GM23338 (cell line): ENCODE measurements at regions not wholly inside any gene's neighbourhood (a gene's known extent, or its start where the extent isn't known, plus 50 kb on each side); places are given as distances from the start of the nearest gene placed in this dataset.

ENCODE experiments used
- ATAC-seq: fragments of 200-7000 bp; cut with Tn5 transposase; 3 replicates; pipeline ENCODE4 v1.9.1; 2020
- DNase-seq: peaks from one replicate; pipeline ENCODE4 v3.0.0-alpha.2; 2015; ENCODE audit warnings: low spot score
- H2AFZ ChIP-seq: fragments of 200-600 bp; sonication (generic); 2 replicates; pipeline ENCODE4 v1.8.0; 2016; ENCODE audit warnings: antibody characterized with exemption, mild to moderate bottlenecking, moderate library complexity
- H3F3A ChIP-seq: fragments of 200-600 bp; sonication (generic); replicated peaks from 2 replicates; pipeline ENCODE4 v1.8.0; 2017; ENCODE audit warnings: antibody characterized with exemption, mixed run types, low read depth
- H3K27ac ChIP-seq: fragments of 200-600 bp; sonication (generic); 2 replicates; pipeline ENCODE4 v1.6.1; 2016; ENCODE audit warnings: low read depth
- H3K27me3 ChIP-seq: fragments of 200-600 bp; sonication (generic); 2 replicates; pipeline ENCODE4 v1.8.0; 2016; ENCODE audit warnings: mild to moderate bottlenecking, mixed run types, moderate library complexity; ENCODE audit not compliant: insufficient read depth
- H3K36me3 ChIP-seq: fragments of 200-600 bp; sonication (generic); 2 replicates; pipeline ENCODE4 v1.8.0; 2016; ENCODE audit warnings: mild to moderate bottlenecking; ENCODE audit not compliant: insufficient read depth
- H3K4me1 ChIP-seq: fragments of 200-600 bp; sonication (generic); 2 replicates; pipeline ENCODE4 v1.8.0; 2016; ENCODE audit warnings: mild to moderate bottlenecking, moderate library complexity; ENCODE audit not compliant: insufficient read depth
- H3K4me2 ChIP-seq: fragments of 200-600 bp; sonication (generic); 2 replicates; pipeline ENCODE4 v1.7.1; 2017; ENCODE audit warnings: mixed run types
- H3K4me3 ChIP-seq: fragments of 200-600 bp; sonication (generic); 2 replicates; pipeline ENCODE4 v1.6.1; 2016; ENCODE audit warnings: mixed run types
- H3K79me2 ChIP-seq: fragments of 200-600 bp; sonication (generic); replicated peaks from 2 replicates; pipeline ENCODE4 v1.8.0; 2017; ENCODE audit warnings: mild to moderate bottlenecking; ENCODE audit not compliant: insufficient read depth
- H3K9me2 ChIP-seq: fragments of 200-600 bp; sonication (generic); 2 replicates; pipeline ENCODE4 v1.8.0; 2017; ENCODE audit not compliant: insufficient read depth
- H4K20me1 ChIP-seq: fragments of 200-600 bp; sonication (generic); replicated peaks from 2 replicates; pipeline ENCODE4 v1.8.0; 2017; ENCODE audit warnings: mild to moderate bottlenecking; ENCODE audit not compliant: insufficient read depth
- H3K27ac Mint-ChIP-seq: 2 replicates; pipeline ENCODE4 v1.8.0; 2020; ENCODE audit warnings: inconsistent platforms, mild to moderate bottlenecking, moderate library complexity, mixed read lengths
- H3K27me3 Mint-ChIP-seq: 3 replicates; pipeline ENCODE4 v1.8.0; 2022; ENCODE audit warnings: low read depth, mild to moderate bottlenecking, moderate library complexity, mixed read lengths, inconsistent platforms; ENCODE audit not compliant: insufficient read depth, poor library complexity
- H3K36me3 Mint-ChIP-seq: 3 replicates; pipeline ENCODE4 v1.8.0; 2021; ENCODE audit warnings: low read depth, mild to moderate bottlenecking, inconsistent platforms, moderate library complexity, mixed read lengths
- H3K4me1 Mint-ChIP-seq: 3 replicates; pipeline ENCODE4 v1.8.0; 2020; ENCODE audit warnings: mild to moderate bottlenecking, inconsistent platforms, mixed read lengths
- H3K4me3 Mint-ChIP-seq: 3 replicates; pipeline ENCODE4 v1.8.0; 2021; ENCODE audit warnings: moderate library complexity, mild to moderate bottlenecking, inconsistent platforms, mixed read lengths
- H3K9me3 Mint-ChIP-seq: 3 replicates; pipeline ENCODE4 v1.8.0; 2020; ENCODE audit warnings: moderate library complexity, mild to moderate bottlenecking, inconsistent platforms, mixed read lengths
- EZH2 ChIP-seq: fragments of 200-600 bp; sonication (generic); IDR thresholded peaks from one replicate; pipeline ENCODE4 v1.8.0; 2017; ENCODE audit warnings: antibody characterized with exemption, mild to moderate bottlenecking, low read depth; ENCODE audit not compliant: unreplicated experiment
- JUNB ChIP-seq: IDR thresholded peaks from one replicate; pipeline ENCODE4 v1.6.1; 2016; ENCODE audit warnings: antibody characterized with exemption; ENCODE audit not compliant: unreplicated experiment
- NANOG ChIP-seq: IDR thresholded peaks from 2 replicates; pipeline ENCODE4 v1.6.1; 2016; ENCODE audit warnings: antibody characterized with exemption, borderline replicate concordance
- POLR2AphosphoS5 ChIP-seq: IDR thresholded peaks from 2 replicates; pipeline ENCODE4 v1.6.1; 2016; ENCODE audit warnings: antibody characterized with exemption, low read depth
- STAT1 ChIP-seq: IDR thresholded peaks from one replicate; pipeline ENCODE4 v1.6.1; 2016; ENCODE audit warnings: antibody characterized with exemption; ENCODE audit not compliant: unreplicated experiment
- TF ChIP-seq, protein P1 (sequence below), 2 experiments: fragments of 200-600 bp in 1 of 2; sonication (generic) in 1 of 2; conservative IDR thresholded peaks; 2 replicates each; pipeline versions ENCODE4 v1.5.1 to v1.6.1; 2016 to 2017; ENCODE audit warnings: antibody characterized with exemption in 2 of 2, low read depth in 2 of 2, mild to moderate bottlenecking in 2 of 2, moderate library complexity in 1 of 2
- TF ChIP-seq, protein P2 (sequence below): IDR thresholded peaks from 2 replicates; pipeline ENCODE4 v1.6.1; 2016; ENCODE audit warnings: antibody characterized with exemption
- TF ChIP-seq, protein P3 (sequence below): IDR thresholded peaks from one replicate; pipeline ENCODE4 v1.6.1; 2018; ENCODE audit warnings: antibody characterized with exemption; ENCODE audit not compliant: unreplicated experiment

DNA sequence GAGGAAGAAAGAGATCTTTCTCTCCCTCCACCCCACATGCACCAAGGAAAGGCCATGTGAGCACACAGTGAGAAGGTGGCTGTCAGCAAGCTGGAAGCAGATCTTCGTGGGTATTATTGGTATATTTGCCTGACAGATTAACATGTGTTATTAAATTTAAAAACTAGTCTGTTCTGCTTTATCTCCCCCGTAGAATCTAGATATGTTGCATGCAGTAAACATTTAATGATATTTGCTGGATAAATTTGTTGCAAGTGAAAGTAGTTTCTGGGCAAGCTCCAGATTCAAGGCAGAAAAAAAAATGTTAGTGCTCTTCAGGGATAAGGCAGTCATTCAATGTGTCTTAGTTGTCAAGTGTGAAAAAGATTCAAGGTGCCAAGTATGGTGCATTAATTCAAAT is 215.0 kb upstream of the TAS2R1 start:
- Mint-ChIP-seq H3K4me1 (no peaks in the 10 kb centered on the region), H3K4me3 (no peak overlapping the region), H3K27me3 (peaks cover 2% of the 10 kb centered on the region), H3K36me3 (no peaks in the 10 kb centered on the region), H3K27ac (no peak overlapping the region), H3K9me3 (peaks cover 11% of the 10 kb centered on the region)
- Histone ChIP-seq H3F3A (no peaks in the 10 kb centered on the region), H3K4me1 (no peaks in the 10 kb centered on the region), H3K79me2 (no peaks in the 10 kb centered on the region), H3K9me2 (peaks cover 15% of the 10 kb centered on the region; the same call in 1 of the 2 replicates), H3K27ac (no peak overlapping the region), H3K27me3 (no peaks in the 10 kb centered on the region), H3K36me3 (peaks cover 7% of the 10 kb centered on the region; the same call in 1 of the 2 replicates), H4K20me1 (no peaks in the 10 kb centered on the region), H3K4me3 (no peak overlapping the region), H3K4me2 (no peak overlapping the region), H2AFZ (no peak overlapping the region)
- ATAC-seq = no peak
- DNase-seq = no peak
- TF ChIP-seq STAT1 = no peak
- TF ChIP-seq, protein P1, sequence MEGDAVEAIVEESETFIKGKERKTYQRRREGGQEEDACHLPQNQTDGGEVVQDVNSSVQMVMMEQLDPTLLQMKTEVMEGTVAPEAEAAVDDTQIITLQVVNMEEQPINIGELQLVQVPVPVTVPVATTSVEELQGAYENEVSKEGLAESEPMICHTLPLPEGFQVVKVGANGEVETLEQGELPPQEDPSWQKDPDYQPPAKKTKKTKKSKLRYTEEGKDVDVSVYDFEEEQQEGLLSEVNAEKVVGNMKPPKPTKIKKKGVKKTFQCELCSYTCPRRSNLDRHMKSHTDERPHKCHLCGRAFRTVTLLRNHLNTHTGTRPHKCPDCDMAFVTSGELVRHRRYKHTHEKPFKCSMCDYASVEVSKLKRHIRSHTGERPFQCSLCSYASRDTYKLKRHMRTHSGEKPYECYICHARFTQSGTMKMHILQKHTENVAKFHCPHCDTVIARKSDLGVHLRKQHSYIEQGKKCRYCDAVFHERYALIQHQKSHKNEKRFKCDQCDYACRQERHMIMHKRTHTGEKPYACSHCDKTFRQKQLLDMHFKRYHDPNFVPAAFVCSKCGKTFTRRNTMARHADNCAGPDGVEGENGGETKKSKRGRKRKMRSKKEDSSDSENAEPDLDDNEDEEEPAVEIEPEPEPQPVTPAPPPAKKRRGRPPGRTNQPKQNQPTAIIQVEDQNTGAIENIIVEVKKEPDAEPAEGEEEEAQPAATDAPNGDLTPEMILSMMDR (conservative IDR thresholded peaks at IDR 0.05; ENCODE audit: low read depth in 2 of 2) = no peak

DNA sequence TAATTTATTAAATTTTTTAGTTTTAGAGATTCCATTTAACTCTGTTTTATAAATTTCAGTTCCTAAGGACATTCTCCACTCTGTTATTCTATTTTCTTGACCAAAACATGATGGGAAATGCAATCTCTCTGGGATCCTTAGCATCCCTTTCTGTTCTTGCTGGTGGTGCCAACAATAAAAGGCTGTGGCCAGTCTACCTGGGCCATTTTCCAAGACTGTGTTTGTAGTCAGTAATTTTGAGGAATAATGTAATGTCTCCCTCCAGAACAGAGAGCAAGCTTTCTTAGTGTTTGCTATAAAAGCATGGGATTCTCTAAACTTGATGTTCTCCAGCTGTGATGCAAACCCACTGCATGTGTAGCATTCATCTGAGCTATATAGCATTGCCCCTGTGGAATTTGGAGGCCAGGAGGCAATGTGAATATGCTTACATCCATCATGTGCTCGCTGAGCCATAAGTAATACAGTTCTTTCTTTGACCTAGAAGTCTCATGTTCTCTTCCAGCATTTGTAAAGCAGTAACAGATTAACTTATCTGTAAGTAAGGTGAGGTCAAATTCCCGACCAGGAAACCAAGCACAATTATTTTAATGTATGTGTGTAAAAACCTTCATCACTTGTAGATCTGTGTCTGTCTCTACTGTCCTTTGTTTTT is 211.5 kb upstream of the TAS2R1 start:
- ATAC-seq = no peak
- TF ChIP-seq JUNB (no peak), EZH2 (no peak), POLR2AphosphoS5 (no peak), STAT1 (no peak), NANOG (no peak)
- TF ChIP-seq, protein P2, sequence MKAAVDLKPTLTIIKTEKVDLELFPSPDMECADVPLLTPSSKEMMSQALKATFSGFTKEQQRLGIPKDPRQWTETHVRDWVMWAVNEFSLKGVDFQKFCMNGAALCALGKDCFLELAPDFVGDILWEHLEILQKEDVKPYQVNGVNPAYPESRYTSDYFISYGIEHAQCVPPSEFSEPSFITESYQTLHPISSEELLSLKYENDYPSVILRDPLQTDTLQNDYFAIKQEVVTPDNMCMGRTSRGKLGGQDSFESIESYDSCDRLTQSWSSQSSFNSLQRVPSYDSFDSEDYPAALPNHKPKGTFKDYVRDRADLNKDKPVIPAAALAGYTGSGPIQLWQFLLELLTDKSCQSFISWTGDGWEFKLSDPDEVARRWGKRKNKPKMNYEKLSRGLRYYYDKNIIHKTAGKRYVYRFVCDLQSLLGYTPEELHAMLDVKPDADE = no peak
- TF ChIP-seq, protein P3, sequence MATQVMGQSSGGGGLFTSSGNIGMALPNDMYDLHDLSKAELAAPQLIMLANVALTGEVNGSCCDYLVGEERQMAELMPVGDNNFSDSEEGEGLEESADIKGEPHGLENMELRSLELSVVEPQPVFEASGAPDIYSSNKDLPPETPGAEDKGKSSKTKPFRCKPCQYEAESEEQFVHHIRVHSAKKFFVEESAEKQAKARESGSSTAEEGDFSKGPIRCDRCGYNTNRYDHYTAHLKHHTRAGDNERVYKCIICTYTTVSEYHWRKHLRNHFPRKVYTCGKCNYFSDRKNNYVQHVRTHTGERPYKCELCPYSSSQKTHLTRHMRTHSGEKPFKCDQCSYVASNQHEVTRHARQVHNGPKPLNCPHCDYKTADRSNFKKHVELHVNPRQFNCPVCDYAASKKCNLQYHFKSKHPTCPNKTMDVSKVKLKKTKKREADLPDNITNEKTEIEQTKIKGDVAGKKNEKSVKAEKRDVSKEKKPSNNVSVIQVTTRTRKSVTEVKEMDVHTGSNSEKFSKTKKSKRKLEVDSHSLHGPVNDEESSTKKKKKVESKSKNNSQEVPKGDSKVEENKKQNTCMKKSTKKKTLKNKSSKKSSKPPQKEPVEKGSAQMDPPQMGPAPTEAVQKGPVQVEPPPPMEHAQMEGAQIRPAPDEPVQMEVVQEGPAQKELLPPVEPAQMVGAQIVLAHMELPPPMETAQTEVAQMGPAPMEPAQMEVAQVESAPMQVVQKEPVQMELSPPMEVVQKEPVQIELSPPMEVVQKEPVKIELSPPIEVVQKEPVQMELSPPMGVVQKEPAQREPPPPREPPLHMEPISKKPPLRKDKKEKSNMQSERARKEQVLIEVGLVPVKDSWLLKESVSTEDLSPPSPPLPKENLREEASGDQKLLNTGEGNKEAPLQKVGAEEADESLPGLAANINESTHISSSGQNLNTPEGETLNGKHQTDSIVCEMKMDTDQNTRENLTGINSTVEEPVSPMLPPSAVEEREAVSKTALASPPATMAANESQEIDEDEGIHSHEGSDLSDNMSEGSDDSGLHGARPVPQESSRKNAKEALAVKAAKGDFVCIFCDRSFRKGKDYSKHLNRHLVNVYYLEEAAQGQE = no peak

More for the DNA sequence above, 211.5 kb upstream of the TAS2R1 start:
- Mint-ChIP-seq H3K27me3 (no peaks in the 10 kb centered on the region), H3K27ac (no peak overlapping the region), H3K36me3 (no peaks in the 10 kb centered on the region), H3K9me3 (peaks cover 11% of the 10 kb centered on the region), H3K4me1 (0 out of 3 replicates have a peak, but pooled peaks cover 2% of the 10 kb centered on the region), H3K4me3 (no peak overlapping the region)
- Histone ChIP-seq H3K27ac (no peak overlapping the region), H3K79me2 (no peaks in the 10 kb centered on the region), H3K4me3 (no peak overlapping the region), H3K27me3 (no peaks in the 10 kb centered on the region), H3K36me3 (peaks cover 7% of the 10 kb centered on the region; the same call in 1 of the 2 replicates), H3K4me1 (no peaks in the 10 kb centered on the region), H4K20me1 (no peaks in the 10 kb centered on the region), H3K4me2 (no peak overlapping the region), H3K9me2 (0 out of 2 replicates have a peak, but pooled peaks cover 7% of the 10 kb centered on the region), H3F3A (no peaks in the 10 kb centered on the region), H2AFZ (no peak overlapping the region)
- DNase-seq = no peak
